OCI-LY1 (cell line): ENCODE measurements at regions not wholly inside any gene's neighbourhood (a gene's known extent, or its start where the extent isn't known, plus 50 kb on each side); places are given as distances from the start of the nearest gene placed in this dataset.

Source experiments
- H2AFZ ChIP-seq: fragments of 200-600 bp; sonication (generic), shearing (Covaris generic); 2 replicates; pipeline ENCODE4 v1.6.0; 2014; ENCODE audit warnings: antibody characterized with exemption, mild to moderate bottlenecking, low read length
- H3F3A ChIP-seq: fragments of 200-600 bp; sonication (generic), shearing (Covaris generic); 2 replicates; pipeline ENCODE4 v1.6.0; 2014; ENCODE audit warnings: mild to moderate bottlenecking, antibody characterized with exemption, low read length, moderate library complexity; ENCODE audit not compliant: insufficient read depth
- H3K27ac ChIP-seq: fragments of 200-600 bp; sonication (generic); 2 replicates; pipeline ENCODE4 v1.5.1; 2014; ENCODE audit warnings: low read length, mixed run types, mild to moderate bottlenecking, low read depth; ENCODE audit not compliant: poor library complexity, severe bottlenecking
- H3K27me3 ChIP-seq: fragments of 200-600 bp; sonication (generic); 2 replicates; pipeline ENCODE4 v1.6.0; 2014; ENCODE audit warnings: antibody characterized with exemption, mild to moderate bottlenecking, low read length, moderate library complexity; ENCODE audit not compliant: insufficient read depth
- H3K36me3 ChIP-seq: fragments of 200-600 bp; sonication (generic); 2 replicates; pipeline ENCODE4 v1.6.1; 2014; ENCODE audit warnings: mild to moderate bottlenecking, antibody characterized with exemption, low read length, moderate library complexity, mixed read lengths; ENCODE audit not compliant: insufficient read depth
- H3K4me1 ChIP-seq: fragments of 200-600 bp; sonication (generic); 2 replicates; pipeline ENCODE4 v1.5.1; 2014; ENCODE audit warnings: mild to moderate bottlenecking, low read length, moderate library complexity; ENCODE audit not compliant: insufficient read depth, severe bottlenecking
- H3K4me2 ChIP-seq: fragments of 200-600 bp; sonication (generic), shearing (Covaris generic); 2 replicates; pipeline ENCODE4 v1.6.1; 2014; ENCODE audit warnings: low read length
- H3K4me3 ChIP-seq: fragments of 200-600 bp; sonication (generic); 2 replicates; pipeline ENCODE4 v1.5.1; 2014; ENCODE audit warnings: low read length, low read depth, mild to moderate bottlenecking, mixed read lengths; ENCODE audit not compliant: poor library complexity, severe bottlenecking
- H3K79me2 ChIP-seq: fragments of 200-600 bp; shearing (Covaris generic); 2 replicates; pipeline ENCODE4 v1.6.1; 2016; ENCODE audit warnings: mixed run types, low read length, mixed read lengths; ENCODE audit not compliant: insufficient read depth
- H3K9ac ChIP-seq: fragments of 200-600 bp; sonication (generic), shearing (Covaris generic); 2 replicates; pipeline ENCODE4 v1.6.1; 2014; ENCODE audit warnings: mild to moderate bottlenecking, low read length, mixed read lengths
- H3K9me2 ChIP-seq: fragments of 200-600 bp; sonication (generic), shearing (Covaris generic); 2 replicates; pipeline ENCODE4 v1.6.1; 2014; ENCODE audit warnings: low read depth, mild to moderate bottlenecking, low read length, mixed read lengths
- H3K9me3 ChIP-seq: fragments of 200-600 bp; shearing (Covaris generic); 2 replicates; pipeline ENCODE4 v1.6.1; 2014; ENCODE audit warnings: low read length, mixed read lengths
- H4K20me1 ChIP-seq: fragments of 200-600 bp; sonication (generic), shearing (Covaris generic); 2 replicates; pipeline ENCODE4 v1.6.0; 2016; ENCODE audit warnings: mild to moderate bottlenecking, low read length; ENCODE audit not compliant: insufficient read depth
- EZH2 ChIP-seq: fragments of 200-600 bp; sonication (generic), shearing (Covaris generic); IDR thresholded peaks from 2 replicates; pipeline ENCODE4 v1.8.0; 2017; ENCODE audit warnings: borderline replicate concordance, mixed run types, mild to moderate bottlenecking, antibody characterized with exemption, low read length, moderate library complexity, mixed read lengths
- TF ChIP-seq, protein P1 (sequence below): fragments of 200-600 bp; sonication (generic), shearing (Covaris generic); IDR thresholded peaks from 2 replicates; pipeline ENCODE4 v1.5.1; 2017; ENCODE audit warnings: mild to moderate bottlenecking, antibody characterized with exemption, low read length, moderate library complexity, mixed read lengths

- Histone ChIP-seq H3K9me2 (no peaks in the 10 kb centered on the region), H3K4me1 (no peaks in the 10 kb centered on the region), H3K4me2 (no peak overlapping the region), H3K79me2 (no peaks in the 10 kb centered on the region), H3F3A (no peaks in the 10 kb centered on the region), H3K4me3 (no peak overlapping the region), H4K20me1 (no peaks in the 10 kb centered on the region), H3K36me3 (no peaks in the 10 kb centered on the region), H3K27ac (no peak overlapping the region), H3K9ac (no peak overlapping the region), H2AFZ (no peak overlapping the region), H3K9me3 (no peaks in the 10 kb centered on the region), H3K27me3 (no peaks in the 10 kb centered on the region)
- TF ChIP-seq, protein P1, sequence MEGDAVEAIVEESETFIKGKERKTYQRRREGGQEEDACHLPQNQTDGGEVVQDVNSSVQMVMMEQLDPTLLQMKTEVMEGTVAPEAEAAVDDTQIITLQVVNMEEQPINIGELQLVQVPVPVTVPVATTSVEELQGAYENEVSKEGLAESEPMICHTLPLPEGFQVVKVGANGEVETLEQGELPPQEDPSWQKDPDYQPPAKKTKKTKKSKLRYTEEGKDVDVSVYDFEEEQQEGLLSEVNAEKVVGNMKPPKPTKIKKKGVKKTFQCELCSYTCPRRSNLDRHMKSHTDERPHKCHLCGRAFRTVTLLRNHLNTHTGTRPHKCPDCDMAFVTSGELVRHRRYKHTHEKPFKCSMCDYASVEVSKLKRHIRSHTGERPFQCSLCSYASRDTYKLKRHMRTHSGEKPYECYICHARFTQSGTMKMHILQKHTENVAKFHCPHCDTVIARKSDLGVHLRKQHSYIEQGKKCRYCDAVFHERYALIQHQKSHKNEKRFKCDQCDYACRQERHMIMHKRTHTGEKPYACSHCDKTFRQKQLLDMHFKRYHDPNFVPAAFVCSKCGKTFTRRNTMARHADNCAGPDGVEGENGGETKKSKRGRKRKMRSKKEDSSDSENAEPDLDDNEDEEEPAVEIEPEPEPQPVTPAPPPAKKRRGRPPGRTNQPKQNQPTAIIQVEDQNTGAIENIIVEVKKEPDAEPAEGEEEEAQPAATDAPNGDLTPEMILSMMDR = no peak
- TF ChIP-seq EZH2 = no peak
Measured at GRCh38 chr4:152045449-152045806, 284.6 kb upstream of the GATB start.

- no peaks in the 10 kb centered on the region for H3F3A ChIP-seq
- H3K36me3 ChIP-seq = no peaks in the 10 kb centered on the region
- no peaks in the 10 kb centered on the region for H3K79me2 ChIP-seq
- H3K27ac ChIP-seq = no peak overlapping the region
- H3K9ac ChIP-seq = no peak overlapping the region
- H3K4me2 ChIP-seq = no peak overlapping the region
- H3K4me3 ChIP-seq = no peak overlapping the region
- H3K9me3 ChIP-seq = no peaks in the 10 kb centered on the region
- no peak overlapping the region for H2AFZ ChIP-seq
- TF ChIP-seq, protein P1 = no peak
- no peak for TF ChIP-seq EZH2
- H3K27me3 ChIP-seq = no peaks in the 10 kb centered on the region
- no peaks in the 10 kb centered on the region for H4K20me1 ChIP-seq
- no peaks in the 10 kb centered on the region for H3K4me1 ChIP-seq
- no peaks in the 10 kb centered on the region for H3K9me2 ChIP-seq
Measured at GRCh38 chr4:152044331-152045036, 283.7 kb upstream of the GATB start.

GRCh38 chr4:152041295-152041694 lies 280.5 kb upstream of the GATB start:
- no peaks in the 10 kb centered on the region for H3F3A ChIP-seq
- no peak overlapping the region for H2AFZ ChIP-seq
- H3K4me3 ChIP-seq = no peak overlapping the region
- no peaks in the 10 kb centered on the region for H4K20me1 ChIP-seq
- no peaks in the 10 kb centered on the region for H3K27me3 ChIP-seq
- H3K79me2 ChIP-seq = no peaks in the 10 kb centered on the region
- H3K9ac ChIP-seq = no peak overlapping the region
- H3K4me1 ChIP-seq = no peaks in the 10 kb centered on the region
- H3K4me2 ChIP-seq = no peak overlapping the region
- no peaks in the 10 kb centered on the region for H3K36me3 ChIP-seq
- no peaks in the 10 kb centered on the region for H3K9me3 ChIP-seq
- no peak overlapping the region for H3K27ac ChIP-seq
- no peak for TF ChIP-seq EZH2
- TF ChIP-seq, protein P1 = no peak
- no peaks in the 10 kb centered on the region for H3K9me2 ChIP-seq
